ENCODE measurements at regions not wholly inside any gene's neighbourhood (a gene's known extent, or its start where the extent isn't known, plus 50 kb on each side); places are given as distances from the start of the nearest gene placed in this dataset.

DNA sequence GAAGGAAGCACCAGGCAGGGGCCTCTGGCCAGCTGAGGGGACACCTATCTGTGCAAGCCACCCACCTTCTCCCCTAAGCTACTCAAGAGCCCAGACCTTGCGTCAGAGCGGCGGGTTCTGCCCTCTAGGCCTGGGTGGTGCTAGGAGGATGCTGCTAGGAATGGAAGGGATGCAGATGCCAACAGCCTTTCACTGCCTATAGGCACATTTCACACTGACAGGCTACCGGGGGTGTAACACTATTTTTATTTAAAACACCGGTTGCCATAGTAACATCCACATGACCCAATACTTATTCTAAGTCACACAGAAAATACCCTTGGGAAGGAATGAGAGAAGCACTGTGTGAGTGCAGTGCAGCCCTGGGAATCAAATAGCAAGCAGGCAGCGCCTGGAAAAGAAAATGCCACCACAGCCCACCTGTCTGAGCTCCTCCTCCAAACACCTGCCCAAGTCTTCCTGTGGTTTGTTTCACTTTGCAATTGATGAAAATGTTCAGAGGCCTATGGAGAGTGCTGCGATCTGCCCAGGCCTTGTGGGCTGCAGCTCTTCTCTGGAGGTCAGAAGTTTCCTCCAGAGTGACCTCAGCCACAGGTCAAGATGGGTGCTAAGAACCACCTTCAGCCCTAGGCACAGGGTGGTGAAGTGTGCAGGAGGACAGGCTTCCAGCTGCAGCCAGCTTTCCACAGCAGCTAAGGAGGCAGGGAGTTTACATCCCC lies 113.5 kb upstream of the TOPAZ1 start:
- Histone ChIP-seq H3K4me1 (ENCODE audit: control insufficient read depth, insufficient read depth, low read length) (no peaks in the 10 kb centered on the region), H3K9me3 (ENCODE audit: control insufficient read depth, insufficient read depth, low read depth, low read length) (no peaks in the 10 kb centered on the region), H3K4me3 (ENCODE audit: low read depth in 2 of 2, low read length in 2 of 2) (no peak overlapping the region), H3K27ac (ENCODE audit: low read length) (no peak overlapping the region), H3K27me3 (ENCODE audit: control insufficient read depth, insufficient read depth, low read length) (no peaks in the 10 kb centered on the region), H3K36me3 (ENCODE audit: control insufficient read depth, insufficient read depth, low read length) (no peaks in the 10 kb centered on the region)
- no TSS peak for BruUV-seq (replicated peaks)
- intact Hi-C loops (cut with micrococcal nuclease; ENCODE audit: unreplicated experiment) (no loop called here), in situ Hi-C loops (cut with HindIII; ENCODE audit: low pct_unique_long_range_greater_than_20kb, low sequenced_read_pairs) (no loop called here)
- ChIA-PET CTCF (interaction anchor here (0.6 kb wide), 1 partner anchor 272 kb away, joined by 3 read pairs; no protein-coding TSS in a partner anchor), POLR2A (no interaction called here)
- TF ChIP-seq, protein P1, sequence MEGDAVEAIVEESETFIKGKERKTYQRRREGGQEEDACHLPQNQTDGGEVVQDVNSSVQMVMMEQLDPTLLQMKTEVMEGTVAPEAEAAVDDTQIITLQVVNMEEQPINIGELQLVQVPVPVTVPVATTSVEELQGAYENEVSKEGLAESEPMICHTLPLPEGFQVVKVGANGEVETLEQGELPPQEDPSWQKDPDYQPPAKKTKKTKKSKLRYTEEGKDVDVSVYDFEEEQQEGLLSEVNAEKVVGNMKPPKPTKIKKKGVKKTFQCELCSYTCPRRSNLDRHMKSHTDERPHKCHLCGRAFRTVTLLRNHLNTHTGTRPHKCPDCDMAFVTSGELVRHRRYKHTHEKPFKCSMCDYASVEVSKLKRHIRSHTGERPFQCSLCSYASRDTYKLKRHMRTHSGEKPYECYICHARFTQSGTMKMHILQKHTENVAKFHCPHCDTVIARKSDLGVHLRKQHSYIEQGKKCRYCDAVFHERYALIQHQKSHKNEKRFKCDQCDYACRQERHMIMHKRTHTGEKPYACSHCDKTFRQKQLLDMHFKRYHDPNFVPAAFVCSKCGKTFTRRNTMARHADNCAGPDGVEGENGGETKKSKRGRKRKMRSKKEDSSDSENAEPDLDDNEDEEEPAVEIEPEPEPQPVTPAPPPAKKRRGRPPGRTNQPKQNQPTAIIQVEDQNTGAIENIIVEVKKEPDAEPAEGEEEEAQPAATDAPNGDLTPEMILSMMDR (IDR thresholded peaks at IDR 0.05): no peak
- no peak for TF ChIP-seq POLR2AphosphoS5 (IDR thresholded peaks at IDR 0.05; ENCODE audit: low read depth, low read length)
- no peak for TF ChIP-seq SIN3A (IDR thresholded peaks at IDR 0.05; ENCODE audit: borderline replicate concordance, insufficient read depth, low read depth, low read length)
- TF ChIP-seq, protein P2, sequence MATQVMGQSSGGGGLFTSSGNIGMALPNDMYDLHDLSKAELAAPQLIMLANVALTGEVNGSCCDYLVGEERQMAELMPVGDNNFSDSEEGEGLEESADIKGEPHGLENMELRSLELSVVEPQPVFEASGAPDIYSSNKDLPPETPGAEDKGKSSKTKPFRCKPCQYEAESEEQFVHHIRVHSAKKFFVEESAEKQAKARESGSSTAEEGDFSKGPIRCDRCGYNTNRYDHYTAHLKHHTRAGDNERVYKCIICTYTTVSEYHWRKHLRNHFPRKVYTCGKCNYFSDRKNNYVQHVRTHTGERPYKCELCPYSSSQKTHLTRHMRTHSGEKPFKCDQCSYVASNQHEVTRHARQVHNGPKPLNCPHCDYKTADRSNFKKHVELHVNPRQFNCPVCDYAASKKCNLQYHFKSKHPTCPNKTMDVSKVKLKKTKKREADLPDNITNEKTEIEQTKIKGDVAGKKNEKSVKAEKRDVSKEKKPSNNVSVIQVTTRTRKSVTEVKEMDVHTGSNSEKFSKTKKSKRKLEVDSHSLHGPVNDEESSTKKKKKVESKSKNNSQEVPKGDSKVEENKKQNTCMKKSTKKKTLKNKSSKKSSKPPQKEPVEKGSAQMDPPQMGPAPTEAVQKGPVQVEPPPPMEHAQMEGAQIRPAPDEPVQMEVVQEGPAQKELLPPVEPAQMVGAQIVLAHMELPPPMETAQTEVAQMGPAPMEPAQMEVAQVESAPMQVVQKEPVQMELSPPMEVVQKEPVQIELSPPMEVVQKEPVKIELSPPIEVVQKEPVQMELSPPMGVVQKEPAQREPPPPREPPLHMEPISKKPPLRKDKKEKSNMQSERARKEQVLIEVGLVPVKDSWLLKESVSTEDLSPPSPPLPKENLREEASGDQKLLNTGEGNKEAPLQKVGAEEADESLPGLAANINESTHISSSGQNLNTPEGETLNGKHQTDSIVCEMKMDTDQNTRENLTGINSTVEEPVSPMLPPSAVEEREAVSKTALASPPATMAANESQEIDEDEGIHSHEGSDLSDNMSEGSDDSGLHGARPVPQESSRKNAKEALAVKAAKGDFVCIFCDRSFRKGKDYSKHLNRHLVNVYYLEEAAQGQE (IDR thresholded peaks at IDR 0.05; ENCODE audit: insufficient read depth in 1 of 2, low read depth in 2 of 2, low read length in 1 of 2): no peak
- TF ChIP-seq TCF7L2 (IDR thresholded peaks at IDR 0.05; ENCODE audit: low read depth, low read length): no peak
- DNase-seq (ENCODE audit: low read depth, low spot score) (no peak), ATAC-seq (no peak)

DNA sequence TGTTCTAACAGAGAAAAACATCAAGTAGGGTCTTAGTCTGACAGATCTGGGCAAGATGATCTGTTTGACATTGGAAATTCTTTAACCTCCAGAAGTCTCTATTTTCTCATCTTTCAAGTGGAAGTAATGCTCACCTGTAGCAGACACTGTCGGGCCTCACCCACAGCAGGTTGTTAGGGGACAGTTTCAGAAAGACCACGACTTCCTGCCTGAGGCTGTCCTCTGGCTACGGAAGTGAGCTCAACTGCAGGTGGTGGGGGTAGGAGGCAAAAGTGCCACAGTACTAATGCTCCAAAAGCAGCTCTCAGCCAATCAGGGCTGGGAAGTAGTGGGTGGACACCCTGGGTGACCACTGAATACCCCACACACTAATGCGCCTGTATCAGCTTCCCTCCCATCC lies 111.4 kb upstream of the TOPAZ1 start:
- ChIA-PET CTCF (interaction anchor here (0.7 kb wide), 1 partner anchor 68 kb away, joined by 3 read pairs; no protein-coding TSS in a partner anchor), POLR2A (no interaction called here)
- no peak for DNase-seq (ENCODE audit: low read depth, low spot score)
- Histone ChIP-seq H3K9me3 (ENCODE audit: control insufficient read depth, insufficient read depth, low read depth, low read length) (no peaks in the 10 kb centered on the region), H3K27ac (ENCODE audit: low read length) (no peak overlapping the region), H3K4me3 (ENCODE audit: low read depth in 2 of 2, low read length in 2 of 2) (no peak overlapping the region), H3K4me1 (ENCODE audit: control insufficient read depth, insufficient read depth, low read length) (no peaks in the 10 kb centered on the region), H3K36me3 (ENCODE audit: control insufficient read depth, insufficient read depth, low read length) (no peaks in the 10 kb centered on the region), H3K27me3 (ENCODE audit: control insufficient read depth, insufficient read depth, low read length) (no peaks in the 10 kb centered on the region)
- intact Hi-C loops (cut with micrococcal nuclease; ENCODE audit: unreplicated experiment) (no loop called here), in situ Hi-C loops (cut with HindIII; ENCODE audit: low pct_unique_long_range_greater_than_20kb, low sequenced_read_pairs) (no loop called here)
- BruUV-seq (replicated peaks): no TSS peak
- TF ChIP-seq, protein P2 (IDR thresholded peaks at IDR 0.05; ENCODE audit: insufficient read depth in 1 of 2, low read depth in 2 of 2, low read length in 1 of 2): no peak
- no peak for TF ChIP-seq SIN3A (IDR thresholded peaks at IDR 0.05; ENCODE audit: borderline replicate concordance, insufficient read depth, low read depth, low read length)
- TF ChIP-seq TCF7L2 (IDR thresholded peaks at IDR 0.05; ENCODE audit: low read depth, low read length): no peak
- TF ChIP-seq, protein P1 (IDR thresholded peaks at IDR 0.05): no peak
- TF ChIP-seq POLR2AphosphoS5 (IDR thresholded peaks at IDR 0.05; ENCODE audit: low read depth, low read length): no peak
- no peak for ATAC-seq

Measured in Panc1 (cell line).